Tibial artery (tissue), 4 donors: ENCODE measurements at regions not wholly inside any gene's neighbourhood (a gene's known extent, or its start where the extent isn't known, plus 50 kb on each side); places are given as distances from the start of the nearest gene placed in this dataset.

Source experiments
- DNase-seq, 2 donors: peaks; one replicate each; pipeline ENCODE4 v3.0.0-alpha.2; 2019
- H3K27ac ChIP-seq, 2 donors: fragments of 200-600 bp; sonication (generic) in 1 of 2; 1 replicate in 1 of 2; 2 replicates in 1 of 2; pipeline ENCODE4 v1.5.1; 2018 to 2019; ENCODE audit warnings: mild to moderate bottlenecking in 1 of 2
- H3K27me3 ChIP-seq, 2 donors: fragments of 200-600 bp; sonication (generic) in 1 of 2; one replicate each; pipeline versions ENCODE4 v1.5.1 to v1.6.0; 2016 to 2019
- H3K36me3 ChIP-seq, 3 donors: fragments of 200-600 bp; sonication (generic) in 2 of 3; one replicate each; pipeline ENCODE4 v1.5.1; 2016 to 2019; ENCODE audit warnings: mild to moderate bottlenecking in 2 of 3
- H3K4me1 ChIP-seq, 4 donors: fragments of 200-600 bp; sonication (generic) in 2 of 4; 1 replicate in 3 of 4; 2 replicates in 1 of 4; pipeline ENCODE4 v1.5.1; 2016 to 2019
- H3K4me3 ChIP-seq, 2 donors: fragments of 200-600 bp; sonication (generic) in 1 of 2; 1 replicate in 1 of 2; 2 replicates in 1 of 2; pipeline ENCODE4 v1.5.1; 2018 to 2019; ENCODE audit warnings: mild to moderate bottlenecking in 2 of 2
- H3K9me3 ChIP-seq, 3 donors: fragments of 200-600 bp; sonication (generic) in 1 of 3; one replicate each; pipeline ENCODE4 v1.5.1; 2016 to 2019
- CTCF ChIP-seq, 2 experiments: fragments of 200-600 bp in 1 of 2; fragments of 450-650 bp in 1 of 2; IDR thresholded peaks; one replicate each; pipeline ENCODE4 v1.5.1; 2017 to 2019; ENCODE audit warnings: antibody characterized with exemption in 2 of 2, mild to moderate bottlenecking in 1 of 2, moderate library complexity in 1 of 2
- intact Hi-C: fragments of 100-400 bp; cut with DNase I; formaldehyde crosslinking; loops from one replicate; pipeline ENCODE4 v1.15.0; 2023; ENCODE audit warnings: low total_unique reads

GRCh38 chr19:27705896-27706295 lies 1507.1 kb downstream of the UQCRFS1 start:
- DNase-seq: no peak
- H3K27ac ChIP-seq: no peak overlapping the region
- no peaks in the 10 kb centered on the region for H3K4me1 ChIP-seq
- H3K9me3 ChIP-seq: peaks cover 0 to 15% (median 13%) of the 10 kb centered on the region in 3 donors
- no peaks in the 10 kb centered on the region for H3K27me3 ChIP-seq
- no peak overlapping the region for H3K4me3 ChIP-seq
- no peak for TF ChIP-seq CTCF (IDR thresholded peaks at IDR 0.05)
- intact Hi-C loops: no loop called here
- H3K36me3 ChIP-seq: no peaks in the 10 kb centered on the region

- H3K4me1 ChIP-seq: no peaks in the 10 kb centered on the region
- peaks cover 0 to 53% (median 19%) of the 10 kb centered on the region in 3 donors for H3K9me3 ChIP-seq
- TF ChIP-seq CTCF (IDR thresholded peaks at IDR 0.05): no peak
- DNase-seq: no peak
- no peaks in the 10 kb centered on the region for H3K36me3 ChIP-seq
- no peaks in the 10 kb centered on the region for H3K27me3 ChIP-seq
- no peak overlapping the region for H3K27ac ChIP-seq
- no peak overlapping the region for H3K4me3 ChIP-seq
- intact Hi-C loops: no loop called here
Observed at GRCh38 chr19:27694361-27695055, 1518.4 kb downstream of the UQCRFS1 start.

- Histone ChIP-seq H3K36me3 (no peaks in the 10 kb centered on the region), H3K4me3 (no peak overlapping the region), H3K4me1 (no peaks in the 10 kb centered on the region), H3K27me3 (no peaks in the 10 kb centered on the region), H3K27ac (no peak overlapping the region), H3K9me3 (peaks cover 0 to 49% (median 19%) of the 10 kb centered on the region in 3 donors)
- DNase-seq: no peak
- intact Hi-C loops: no loop called here
- no peak for TF ChIP-seq CTCF (IDR thresholded peaks at IDR 0.05)
Observed at GRCh38 chr19:27691991-27692390, 1521.0 kb downstream of the UQCRFS1 start.

GRCh38 chr19:27689734-27690241 lies 1523.2 kb downstream of the UQCRFS1 start:
- no peaks in the 10 kb centered on the region for H3K27me3 ChIP-seq
- H3K36me3 ChIP-seq: no peaks in the 10 kb centered on the region
- TF ChIP-seq CTCF (IDR thresholded peaks at IDR 0.05): no peak
- H3K27ac ChIP-seq: no peak overlapping the region
- H3K4me3 ChIP-seq: no peak overlapping the region
- peaks cover 0 to 37% (median 15%) of the 10 kb centered on the region in 3 donors for H3K9me3 ChIP-seq
- no peak for DNase-seq
- intact Hi-C loops: no loop called here
- no peaks in the 10 kb centered on the region for H3K4me1 ChIP-seq

DNA sequence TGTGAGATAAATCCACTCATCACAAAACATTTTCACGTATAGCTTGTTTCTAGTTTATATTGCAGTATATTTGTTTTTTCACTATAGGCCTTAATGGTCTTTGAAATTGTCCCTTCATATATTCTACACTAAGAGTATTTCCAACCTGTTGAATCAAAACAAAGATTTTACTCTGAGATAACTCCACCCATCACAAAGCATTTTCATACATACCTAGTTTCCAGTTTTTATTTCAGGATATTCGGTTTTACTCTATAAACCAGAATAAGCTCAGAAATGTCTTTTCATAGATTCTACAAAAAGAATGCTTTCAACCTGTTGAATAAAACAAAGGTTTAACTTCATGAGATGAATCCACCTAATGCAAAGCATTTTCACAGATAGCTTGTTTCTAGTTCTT lies 1528.7 kb downstream of the UQCRFS1 start:
- Histone ChIP-seq H3K9me3 (peaks cover 0 to 16% (median 0%) of the 10 kb centered on the region in 3 donors), H3K27ac (no peak overlapping the region), H3K27me3 (no peaks in the 10 kb centered on the region), H3K4me3 (no peak overlapping the region), H3K4me1 (no peaks in the 10 kb centered on the region), H3K36me3 (no peaks in the 10 kb centered on the region)
- intact Hi-C loops: no loop called here
- TF ChIP-seq CTCF (IDR thresholded peaks at IDR 0.05): no peak
- DNase-seq: no peak
